Stimulated activated CD4-positive, alpha-beta T cell treated with anti-CD3 and anti-CD28 coated beads, Interleukin-1b, Interleukin-23, amount 100 ng/mL, for 24 hours (primary cell): ENCODE measurements at regions not wholly inside any gene's neighbourhood (a gene's known extent, or its start where the extent isn't known, plus 50 kb on each side); places are given as distances from the start of the nearest gene placed in this dataset.

Experiments used
- DNase-seq, 4 experiments: peaks; one replicate each; pipeline ENCODE4 v3.0.0-alpha.2; 2020; ENCODE audit warnings: low read depth in 4 of 4, low spot score in 1 of 4

- peak; percentile 10 to 30 (median 18) for DNase-seq
These were observed 129.3 kb upstream of the IGF1R start for GRCh38 chr15:98518823-98519561.

GRCh38 chr15:98519767-98520550 is 128.4 kb upstream of the IGF1R start:
- no peak for DNase-seq

- no peak for DNase-seq
These were observed 126.2 kb upstream of the IGF1R start for GRCh38 chr15:98522127-98522526.

- DNase-seq, result no peak
These were observed 124.3 kb upstream of the IGF1R start for GRCh38 chr15:98523912-98524662.

GRCh38 chr15:98524838-98525660 is 123.3 kb upstream of the IGF1R start:
- DNase-seq, result no peak

- DNase-seq, result no peak
These were observed 122.7 kb upstream of the IGF1R start for GRCh38 chr15:98525661-98526001.

GRCh38 chr15:98526094-98526493 is 122.2 kb upstream of the IGF1R start:
- DNase-seq, result no peak

- DNase-seq, result no peak
These were observed 120.2 kb upstream of the IGF1R start for GRCh38 chr15:98528046-98528725.

- no peak for DNase-seq
These were observed 118.9 kb upstream of the IGF1R start for GRCh38 chr15:98529205-98530145.

GRCh38 chr15:98530570-98530969 is 117.8 kb upstream of the IGF1R start:
- no peak for DNase-seq

- DNase-seq, result no peak
These were observed 116.3 kb upstream of the IGF1R start for GRCh38 chr15:98532063-98532462.

GRCh38 chr15:98536976-98537375 is 111.4 kb upstream of the IGF1R start:
- no peak for DNase-seq

- DNase-seq, result no peak
These were observed 110.8 kb upstream of the IGF1R start for GRCh38 chr15:98537516-98538060.

- DNase-seq, result no peak
These were observed 106.8 kb upstream of the IGF1R start for GRCh38 chr15:98541519-98541918.

- no peak for DNase-seq
These were observed 105.1 kb upstream of the IGF1R start for GRCh38 chr15:98543237-98543636.

GRCh38 chr15:98546329-98546728 is 102.0 kb upstream of the IGF1R start:
- no peak for DNase-seq

GRCh38 chr15:98547275-98547674 is 101.1 kb upstream of the IGF1R start:
- DNase-seq, result no peak

- peak in 1 of 4 experiments; percentile 4 for DNase-seq
These were observed 100.6 kb upstream of the IGF1R start for GRCh38 chr15:98547741-98548138.
